Adrenal gland (tissue), 5 donors: ENCODE measurements at regions not wholly inside any gene's neighbourhood (a gene's known extent, or its start where the extent isn't known, plus 50 kb on each side); places are given as distances from the start of the nearest gene placed in this dataset.

Source experiments
- POLR2A ChIP-seq, 2 donors: fragments of 450-650 bp; IDR thresholded peaks; one replicate each; pipeline ENCODE4 v1.6.1; 2017; ENCODE audit warnings: antibody characterized with exemption in 2 of 2, mild to moderate bottlenecking in 2 of 2, moderate library complexity in 1 of 2
- TF ChIP-seq, protein P1 (sequence below), 6 experiments: fragments of 450-650 bp in 4 of 6; fragments of 200-600 bp in 2 of 6; sonication (generic) in 1 of 6; IDR thresholded peaks; 1 replicate in 5 of 6; 2 replicates in 1 of 6; pipeline versions ENCODE4 v1.5.1 to v1.8.0; 2016 to 2021; ENCODE audit warnings: antibody characterized with exemption in 6 of 6, mild to moderate bottlenecking in 2 of 6, moderate library complexity in 1 of 6
- donor health status: DM: no; HTN: no; CAD: no.

DNA sequence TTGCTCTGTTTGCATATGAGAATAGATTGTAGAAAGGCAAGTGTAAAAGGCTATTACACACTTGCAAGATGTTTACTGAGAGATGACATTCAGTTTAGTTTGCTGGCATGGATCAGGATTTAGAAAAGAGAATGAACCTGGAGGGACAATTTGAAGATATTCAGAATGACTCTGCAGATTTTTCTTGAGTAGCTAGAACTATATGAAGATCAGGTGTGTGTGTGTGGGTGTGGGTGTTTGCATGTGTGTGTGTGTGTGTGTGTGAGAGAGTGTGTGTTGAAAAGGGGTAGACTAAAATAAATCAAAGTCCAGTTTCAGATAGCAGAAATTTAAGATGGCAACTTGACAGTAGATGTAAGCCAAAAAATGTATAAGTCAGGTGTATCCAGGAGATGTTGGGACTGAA, 74.0 kb upstream of the ANXA1 start:
- TF ChIP-seq, protein P1, sequence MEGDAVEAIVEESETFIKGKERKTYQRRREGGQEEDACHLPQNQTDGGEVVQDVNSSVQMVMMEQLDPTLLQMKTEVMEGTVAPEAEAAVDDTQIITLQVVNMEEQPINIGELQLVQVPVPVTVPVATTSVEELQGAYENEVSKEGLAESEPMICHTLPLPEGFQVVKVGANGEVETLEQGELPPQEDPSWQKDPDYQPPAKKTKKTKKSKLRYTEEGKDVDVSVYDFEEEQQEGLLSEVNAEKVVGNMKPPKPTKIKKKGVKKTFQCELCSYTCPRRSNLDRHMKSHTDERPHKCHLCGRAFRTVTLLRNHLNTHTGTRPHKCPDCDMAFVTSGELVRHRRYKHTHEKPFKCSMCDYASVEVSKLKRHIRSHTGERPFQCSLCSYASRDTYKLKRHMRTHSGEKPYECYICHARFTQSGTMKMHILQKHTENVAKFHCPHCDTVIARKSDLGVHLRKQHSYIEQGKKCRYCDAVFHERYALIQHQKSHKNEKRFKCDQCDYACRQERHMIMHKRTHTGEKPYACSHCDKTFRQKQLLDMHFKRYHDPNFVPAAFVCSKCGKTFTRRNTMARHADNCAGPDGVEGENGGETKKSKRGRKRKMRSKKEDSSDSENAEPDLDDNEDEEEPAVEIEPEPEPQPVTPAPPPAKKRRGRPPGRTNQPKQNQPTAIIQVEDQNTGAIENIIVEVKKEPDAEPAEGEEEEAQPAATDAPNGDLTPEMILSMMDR (IDR thresholded peaks at IDR 0.05): no peak
- TF ChIP-seq POLR2A (IDR thresholded peaks at IDR 0.05): no peak
